A549 (cell line): ENCODE measurements at regions not wholly inside any gene's neighbourhood (a gene's known extent, or its start where the extent isn't known, plus 50 kb on each side); places are given as distances from the start of the nearest gene placed in this dataset.
A peak's percentile ranks its signal among the peaks of the same experiment; 100 is the strongest.

ENCODE experiments used
- ATAC-seq, 2 experiments: fragments of 200-7000 bp in 1 of 2; fragments of >200 bp in 1 of 2; cut with Nextera tagmentation in 1 of 2; cut with Tn5 transposase in 1 of 2; 3 replicates each; pipeline versions ENCODE4 v1.8.0 to v1.9.1; 2018 to 2020; ENCODE audit warnings: mild to moderate bottlenecking in 1 of 2, moderate library complexity in 1 of 2
- CTCF ChIA-PET: fragments of 300-600 bp; sonication (Branson Sonifier 250); formaldehyde crosslinking; extraction: SDS; loops from one replicate; lab custom pipeline; 2021; ENCODE audit warnings: antibody characterized with exemption, inconsistent platforms; lab: Yijun Ruan, JAX
- POLR2A ChIA-PET: fragments of 350-600 bp; formaldehyde crosslinking; extraction: SDS; loops from one replicate; lab custom pipeline; 2021; ENCODE audit warnings: antibody characterized with exemption, inconsistent platforms; lab: Yijun Ruan, JAX
- DNase-seq, 2 experiments: peaks; one replicate each; pipeline versions ENCODE4 v3.0.0 to v3.0.0-alpha.2; 2011 to 2016; ENCODE audit warnings: low read depth in 1 of 2, low spot score in 1 of 2
- FAIRE-seq: peaks from 2 replicates; lab custom pipeline; 2011; peaks lifted over from hg19 to GRCh38; lab: Jason Lieb, UNC
- H3K27ac ChIP-seq, 2 experiments: fragments of >200 bp; sonication (Bioruptor Twin); formaldehyde crosslinking; 3 replicates each; pipeline ENCODE4 v1.5.1; 2016 to 2017
- H3K4me1 ChIP-seq: fragments of >200 bp; sonication (Bioruptor Twin); formaldehyde crosslinking; 3 replicates; pipeline ENCODE4 v1.6.1; 2016
- H3K4me2 ChIP-seq: fragments of >200 bp; sonication (Bioruptor Twin); formaldehyde crosslinking; 3 replicates; pipeline ENCODE4 v1.6.1; 2016
- H3K4me3 ChIP-seq: fragments of >200 bp; sonication (Bioruptor Twin); formaldehyde crosslinking; 3 replicates; pipeline ENCODE4 v1.5.1; 2016
- H3K9me3 ChIP-seq: fragments of >200 bp; sonication (Bioruptor Twin); formaldehyde crosslinking; 3 replicates; pipeline ENCODE4 v1.6.1; 2016
- CBX2 ChIP-seq: fragments of 200-600 bp; sonication (generic); IDR thresholded peaks from 2 replicates; pipeline ENCODE4 v1.6.1; 2016; ENCODE audit warnings: low read depth, mild to moderate bottlenecking, borderline replicate concordance
- CHD2 ChIP-seq: fragments of 150-350 bp; IDR thresholded peaks from 2 replicates; pipeline ENCODE4 v1.6.1; 2014; ENCODE audit warnings: low read length; ENCODE audit not compliant: partially characterized antibody
- CTCF ChIP-seq: fragments of >200 bp; sonication (Bioruptor Twin); formaldehyde crosslinking; IDR thresholded peaks from 3 replicates; pipeline ENCODE4 v1.5.1; 2016
- EHF ChIP-seq: fragments of 250-450 bp; sonication (Bioruptor Pico); IDR thresholded peaks from 2 replicates; pipeline ENCODE4 v1.5.0; 2020; ENCODE audit warnings: mild to moderate bottlenecking
- ESRRA ChIP-seq: fragments of 150-350 bp; IDR thresholded peaks from 2 replicates; pipeline ENCODE4 v1.6.1; 2014; ENCODE audit warnings: mild to moderate bottlenecking, low read length, borderline replicate concordance
- FOSL2 ChIP-seq, 2 experiments: fragments of 450-650 bp in 1 of 2; fragments of >200 bp in 1 of 2; sonication (Bioruptor Twin) in 1 of 2; formaldehyde crosslinking; IDR thresholded peaks; 2 replicates each; pipeline versions ENCODE4 v1.5.0 to v1.6.1; 2016 to 2020; ENCODE audit warnings: mild to moderate bottlenecking in 1 of 2, moderate library complexity in 1 of 2
- FOXS1 ChIP-seq: fragments of 250-450 bp; sonication (Bioruptor Pico); IDR thresholded peaks from 2 replicates; pipeline ENCODE4 v1.5.0; 2020; ENCODE audit warnings: mild to moderate bottlenecking, moderate library complexity
- GATA3 ChIP-seq: IDR thresholded peaks from 2 replicates; pipeline ENCODE4 v1.6.1; 2012; ENCODE audit warnings: borderline replicate concordance
- HEYL ChIP-seq: fragments of 250-450 bp; sonication (Bioruptor Pico); IDR thresholded peaks from 2 replicates; pipeline ENCODE4 v1.8.0; 2021; ENCODE audit warnings: mild to moderate bottlenecking, moderate library complexity
- HMGXB4 ChIP-seq: fragments of 250-450 bp; sonication (Bioruptor Pico); IDR thresholded peaks from 2 replicates; pipeline ENCODE4 v1.5.0; 2021; ENCODE audit warnings: mild to moderate bottlenecking, moderate library complexity, borderline replicate concordance
- HOXA7 ChIP-seq: fragments of 250-450 bp; sonication (Bioruptor Pico); IDR thresholded peaks from 2 replicates; pipeline ENCODE4 v1.5.0; 2020; ENCODE audit warnings: mild to moderate bottlenecking, moderate library complexity
- JUN ChIP-seq, 2 experiments: fragments of >200 bp; sonication (Bioruptor Twin); formaldehyde crosslinking; IDR thresholded peaks; 2 replicates in 1 of 2; 3 replicates in 1 of 2; pipeline ENCODE4 v1.6.1; 2016 to 2017
- MYC ChIP-seq: IDR thresholded peaks from 2 replicates; pipeline ENCODE4 v1.6.1; 2012; ENCODE audit warnings: mild to moderate bottlenecking, inconsistent platforms, low read length, improper control_type of control experiment, borderline replicate concordance
- NFE2L2 ChIP-seq: fragments of 150-350 bp; conservative IDR thresholded peaks from 2 replicates; pipeline ENCODE4 v1.6.1; 2014; ENCODE audit warnings: low read length
- PBX3 ChIP-seq: IDR thresholded peaks from 2 replicates; pipeline ENCODE4 v1.6.1; 2012
- POLR2AphosphoS2 ChIP-seq: conservative IDR thresholded peaks from 2 replicates; pipeline ENCODE4 v1.6.1; 2012; ENCODE audit warnings: low read length, improper control_type of control experiment, inconsistent platforms
- RAD21 ChIP-seq, 2 experiments: fragments of >200 bp in 1 of 2; sonication (Bioruptor Twin) in 1 of 2; formaldehyde crosslinking in 1 of 2; IDR thresholded peaks in 1 of 2; conservative IDR thresholded peaks in 1 of 2; 2 replicates in 1 of 2; 3 replicates in 1 of 2; pipeline ENCODE4 v1.6.1; 2012 to 2018; ENCODE audit warnings: inconsistent platforms in 1 of 2
- RFX5 ChIP-seq: fragments of 450-650 bp; IDR thresholded peaks from 2 replicates; pipeline ENCODE4 v1.7.1; 2014; ENCODE audit warnings: antibody characterized with exemption, mild to moderate bottlenecking, moderate library complexity
- RNF2 ChIP-seq: fragments of 200-600 bp; sonication (generic); IDR thresholded peaks from 2 replicates; pipeline ENCODE4 v1.6.1; 2016; ENCODE audit warnings: low read depth, mild to moderate bottlenecking, antibody characterized with exemption, moderate library complexity, borderline replicate concordance
- SREBF2 ChIP-seq: fragments of 450-650 bp; IDR thresholded peaks from 2 replicates; pipeline ENCODE4 v1.6.1; 2014; ENCODE audit warnings: mild to moderate bottlenecking, moderate library complexity
- TFCP2L1 ChIP-seq: fragments of 250-450 bp; sonication (Bioruptor Pico); IDR thresholded peaks from 2 replicates; pipeline ENCODE4 v1.5.0; 2021; ENCODE audit warnings: mild to moderate bottlenecking
- TP53 ChIP-seq: fragments of 250-450 bp; sonication (Bioruptor Pico); IDR thresholded peaks from 2 replicates; pipeline ENCODE4 v1.5.0; 2021; ENCODE audit warnings: mild to moderate bottlenecking, moderate library complexity
- ZFP36 ChIP-seq: fragments of 450-650 bp; IDR thresholded peaks from 2 replicates; pipeline ENCODE4 v1.6.1; 2014; ENCODE audit warnings: borderline replicate concordance; ENCODE audit not compliant: partially characterized antibody
- ZSCAN20 ChIP-seq: fragments of 250-450 bp; sonication (Bioruptor Pico); IDR thresholded peaks from 2 replicates; pipeline ENCODE4 v1.8.0; 2022; ENCODE audit warnings: mild to moderate bottlenecking, moderate library complexity
- WGBS: methylation state at CpG from one replicate; pipeline ENCODE4 v1.1.6; 2017; ENCODE audit errors: missing lambda C conversion rate; 5-methylcytosine and 5-hydroxymethylcytosine counted together

- TF ChIP-seq RFX5 (no peak), CHD2 (no peak), PBX3 (no peak), RAD21 (conservative IDR thresholded peaks at IDR 0.05 in 1 of 2, IDR thresholded peaks at IDR 0.05 in 1 of 2) (no peak), ZSCAN20 (CRISPR knock-in tag) (no peak), TFCP2L1 (CRISPR knock-in tag) (no peak), ESRRA (no peak), ZFP36 (no peak), CTCF (no peak), SREBF2 (no peak), FOSL2 (IDR thresholded peaks at IDR 0.05) (no peak), FOSL2 (CRISPR knock-in tag; IDR thresholded peaks at IDR 0.05) (no peak), RNF2 (no peak), HMGXB4 (CRISPR knock-in tag) (no peak), CBX2 (no peak), FOXS1 (CRISPR knock-in tag) (no peak)
- ATAC-seq (no peak), FAIRE-seq (no peak), DNase-seq (no peak)
- POLR2A ChIA-PET = no interaction called here
- H3K4me1 ChIP-seq = no peaks in the 10 kb centered on the region
- H3K4me2 ChIP-seq = no peak overlapping the region
- no peak overlapping the region for H3K27ac ChIP-seq
- CTCF ChIA-PET = no interaction called here
- no peak overlapping the region for H3K4me3 ChIP-seq
- no peaks in the 10 kb centered on the region for H3K9me3 ChIP-seq
Observed at GRCh38 chr5:83866181-83866580, 145.5 kb upstream of the HAPLN1 start.

GRCh38 chr5:83865579-83865978, 144.9 kb upstream of the HAPLN1 start:
- ATAC-seq (no peak), FAIRE-seq (no peak), DNase-seq (no peak)
- TF ChIP-seq TFCP2L1 (CRISPR knock-in tag) = no peak
- TF ChIP-seq JUN (IDR thresholded peaks at IDR 0.05) = no peak
- TF ChIP-seq EHF (CRISPR knock-in tag) = no peak
- no peak for TF ChIP-seq HOXA7 (CRISPR knock-in tag)
- WGBS = 0% methylated on average over 1 of the region's 1 CpG
- Histone ChIP-seq H3K4me2 (no peak overlapping the region), H3K9me3 (no peaks in the 10 kb centered on the region), H3K4me3 (no peak overlapping the region), H3K27ac (no peak overlapping the region), H3K4me1 (no peaks in the 10 kb centered on the region)
- POLR2A ChIA-PET = no interaction called here
- CTCF ChIA-PET = no interaction called here

GRCh38 chr5:83864652-83865051, 144.0 kb upstream of the HAPLN1 start:
- Histone ChIP-seq H3K4me3 (no peak overlapping the region), H3K4me1 (no peaks in the 10 kb centered on the region), H3K9me3 (no peaks in the 10 kb centered on the region), H3K27ac (no peak overlapping the region), H3K4me2 (no peak overlapping the region)
- WGBS = 0% methylated on average over 1 of the region's 1 CpG
- ChIA-PET CTCF (no interaction called here), POLR2A (no interaction called here)
- ATAC-seq = no peak
- no peak for DNase-seq
- FAIRE-seq = peak; percentile 18
- TF ChIP-seq ESRRA (no peak), RNF2 (no peak), RAD21 (conservative IDR thresholded peaks at IDR 0.05 in 1 of 2, IDR thresholded peaks at IDR 0.05 in 1 of 2) (no peak), CHD2 (no peak), HEYL (CRISPR knock-in tag) (no peak), TP53 (no peak), MYC (no peak), CBX2 (no peak), FOSL2 (IDR thresholded peaks at IDR 0.05) (no peak), FOSL2 (CRISPR knock-in tag; IDR thresholded peaks at IDR 0.05) (no peak), ZFP36 (no peak), POLR2AphosphoS2 (no peak), NFE2L2 (no peak), GATA3 (no peak)
